Smooth muscle cell (in vitro differentiated cells): ENCODE measurements at regions not wholly inside any gene's neighbourhood (a gene's known extent, or its start where the extent isn't known, plus 50 kb on each side); places are given as distances from the start of the nearest gene placed in this dataset.
A peak's percentile ranks its signal among the peaks of the same experiment; 100 is the strongest.

Source experiments
- DNase-seq: peaks from one replicate; lab custom pipeline; 2025; ENCODE audit not compliant: unreplicated experiment; lab: John Stamatoyannopoulos, UW
- H2AFZ ChIP-seq: fragments of 200-600 bp; sonication (generic); 2 replicates; pipeline ENCODE4 v1.6.0; 2016; ENCODE audit warnings: antibody characterized with exemption, low read depth, mild to moderate bottlenecking
- H3F3A ChIP-seq: fragments of 200-600 bp; sonication (generic); 2 replicates; pipeline ENCODE4 v1.6.0; 2017; ENCODE audit warnings: antibody characterized with exemption, low read depth
- H3K27ac ChIP-seq: fragments of 200-600 bp; sonication (generic); 2 replicates; pipeline ENCODE4 v1.5.1; 2016; ENCODE audit warnings: low read depth, mild to moderate bottlenecking
- H3K27me3 ChIP-seq: fragments of 200-600 bp; sonication (generic); 2 replicates; pipeline ENCODE4 v1.6.1; 2016; ENCODE audit warnings: low read depth, mild to moderate bottlenecking
- H3K36me3 ChIP-seq: fragments of 200-600 bp; sonication (generic); 2 replicates; pipeline ENCODE4 v1.5.1; 2016; ENCODE audit warnings: low read depth
- H3K4me1 ChIP-seq: fragments of 200-600 bp; sonication (generic); 2 replicates; pipeline ENCODE4 v1.5.1; 2016; ENCODE audit warnings: low read depth
- H3K4me2 ChIP-seq: fragments of 200-600 bp; sonication (generic); 2 replicates; pipeline ENCODE4 v1.6.0; 2016; ENCODE audit warnings: mild to moderate bottlenecking
- H3K4me3 ChIP-seq: fragments of 200-600 bp; sonication (generic); 2 replicates; pipeline ENCODE4 v1.5.1; 2016; ENCODE audit warnings: mild to moderate bottlenecking
- H3K79me2 ChIP-seq: fragments of 200-600 bp; sonication (generic); 2 replicates; pipeline ENCODE4 v1.6.0; 2016; ENCODE audit warnings: low read depth, mild to moderate bottlenecking
- H3K9ac ChIP-seq: fragments of 200-600 bp; sonication (generic); 2 replicates; pipeline ENCODE4 v1.6.0; 2016; ENCODE audit warnings: low read depth
- H3K9me3 ChIP-seq: fragments of 200-600 bp; sonication (generic); replicated peaks from 2 replicates; pipeline ENCODE4 v1.5.1; 2016; ENCODE audit warnings: low read depth
- H4K20me1 ChIP-seq: fragments of 200-600 bp; sonication (generic); 2 replicates; pipeline ENCODE4 v1.6.0; 2016; ENCODE audit warnings: low read depth
- CTCF ChIP-seq: fragments of 200-600 bp; sonication (generic); IDR thresholded peaks from 2 replicates; pipeline ENCODE4 v1.5.1; 2017; ENCODE audit warnings: borderline replicate concordance, mild to moderate bottlenecking, antibody characterized with exemption; ENCODE audit not compliant: insufficient read depth, poor library complexity, severe bottlenecking
- WGBS: methylation state at CpG from one replicate; pipeline ENCODE4 v1.1.7; 2016; ENCODE audit warnings: low lambda C conversion rate; 5-methylcytosine and 5-hydroxymethylcytosine counted together

GRCh38 chr2:53021828-53022227, 745.8 kb upstream of the CHAC2 start:
- H3K36me3 ChIP-seq: no peaks in the 10 kb centered on the region
- H4K20me1 ChIP-seq: no peaks in the 10 kb centered on the region
- H3K79me2 ChIP-seq: no peaks in the 10 kb centered on the region
- no peak overlapping the region for H3K4me3 ChIP-seq
- no peak for DNase-seq
- H3K27ac ChIP-seq: no peak overlapping the region
- H3K27me3 ChIP-seq: no peaks in the 10 kb centered on the region
- no peak for TF ChIP-seq CTCF
- no peaks in the 10 kb centered on the region for H3K4me1 ChIP-seq
- H3K9ac ChIP-seq: no peak overlapping the region
- no peak overlapping the region for H3K4me2 ChIP-seq
- no peaks in the 10 kb centered on the region for H3F3A ChIP-seq
- H3K9me3 ChIP-seq: no peaks in the 10 kb centered on the region
- H2AFZ ChIP-seq: no peak overlapping the region
- 97% methylated on average over 2 of the region's 2 CpGs for WGBS

GRCh38 chr2:53021292-53021691, 746.3 kb upstream of the CHAC2 start:
- Histone ChIP-seq H3K27me3 (no peaks in the 10 kb centered on the region), H3K36me3 (no peaks in the 10 kb centered on the region), H3K9ac (no peak overlapping the region), H3F3A (no peaks in the 10 kb centered on the region), H3K4me1 (no peaks in the 10 kb centered on the region), H3K27ac (no peak overlapping the region), H3K79me2 (no peaks in the 10 kb centered on the region), H3K9me3 (no peaks in the 10 kb centered on the region), H3K4me2 (no peak overlapping the region), H2AFZ (no peak overlapping the region), H4K20me1 (no peaks in the 10 kb centered on the region), H3K4me3 (no peak overlapping the region)
- WGBS: 13% methylated on average over 3 of the region's 3 CpGs
- no peak for DNase-seq
- no peak for TF ChIP-seq CTCF

GRCh38 chr2:53018825-53019425, 748.7 kb upstream of the CHAC2 start:
- no peaks in the 10 kb centered on the region for H3F3A ChIP-seq
- peak; percentile 9 for TF ChIP-seq CTCF
- no peaks in the 10 kb centered on the region for H3K36me3 ChIP-seq
- H3K4me2 ChIP-seq: no peak overlapping the region
- no peaks in the 10 kb centered on the region for H4K20me1 ChIP-seq
- no peaks in the 10 kb centered on the region for H3K79me2 ChIP-seq
- no peaks in the 10 kb centered on the region for H3K9me3 ChIP-seq
- no peaks in the 10 kb centered on the region for H3K4me1 ChIP-seq
- no peaks in the 10 kb centered on the region for H3K27me3 ChIP-seq
- no peak for DNase-seq
- no peak overlapping the region for H3K9ac ChIP-seq
- no peak overlapping the region for H2AFZ ChIP-seq
- no peak overlapping the region for H3K4me3 ChIP-seq
- H3K27ac ChIP-seq: no peak overlapping the region
- 65% methylated on average over 2 of the region's 2 CpGs for WGBS

DNA sequence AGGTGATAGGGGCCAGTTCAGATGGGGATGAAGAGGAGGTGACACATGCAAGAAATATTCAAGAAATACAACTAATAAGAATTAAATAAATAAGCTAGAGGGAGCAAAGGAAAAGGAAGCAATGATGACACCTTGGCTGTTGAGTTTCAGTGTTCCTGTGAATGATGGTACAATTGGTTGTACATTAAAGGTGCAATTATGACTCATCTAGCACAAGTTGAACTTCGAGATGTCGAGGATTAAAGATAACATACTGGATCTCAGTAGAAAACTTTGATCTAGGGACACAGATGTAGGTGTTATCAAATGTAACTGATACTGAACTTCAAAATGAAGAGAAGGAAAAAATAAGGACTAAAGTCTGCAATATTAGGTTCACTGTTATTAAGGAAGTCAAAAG, 760.6 kb upstream of the CHAC2 start:
- Histone ChIP-seq H3K4me2 (no peak overlapping the region), H3F3A (no peaks in the 10 kb centered on the region), H2AFZ (no peak overlapping the region), H3K9ac (no peak overlapping the region), H3K27me3 (no peaks in the 10 kb centered on the region), H3K4me3 (no peak overlapping the region), H3K79me2 (no peaks in the 10 kb centered on the region), H3K9me3 (no peaks in the 10 kb centered on the region), H4K20me1 (no peaks in the 10 kb centered on the region), H3K27ac (no peak overlapping the region), H3K4me1 (no peaks in the 10 kb centered on the region), H3K36me3 (no peaks in the 10 kb centered on the region)
- DNase-seq: no peak
- WGBS: 76% methylated on average over 2 of the region's 2 CpGs
- TF ChIP-seq CTCF: no peak
